ENCODE measurements at regions not wholly inside any gene's neighbourhood (a gene's known extent, or its start where the extent isn't known, plus 50 kb on each side); places are given as distances from the start of the nearest gene placed in this dataset.

- intact Hi-C loops (cut with DNase I) = no loop called here
- H3K4me3 ChIP-seq = no peak overlapping the region
- WGBS = 84% methylated on average over 1 of the region's 1 CpG
- no peak for DNase-seq (ENCODE audit: extremely low spot score)
- no peaks in the 10 kb centered on the region for H3K4me1 ChIP-seq
- no peaks in the 10 kb centered on the region for H3K36me3 ChIP-seq
- H3K27me3 ChIP-seq = no peaks in the 10 kb centered on the region
- TF ChIP-seq POLR2A (IDR thresholded peaks at IDR 0.05; ENCODE audit: low read depth) (no peak), POLR2AphosphoS5 (IDR thresholded peaks at IDR 0.05) (no peak), CTCF (IDR thresholded peaks at IDR 0.05) (no peak), EP300 (IDR thresholded peaks at IDR 0.05) (no peak)
- H3K9me3 ChIP-seq = no peaks in the 10 kb centered on the region
- no peak overlapping the region for H3K27ac ChIP-seq (replicated peaks in 1 of 4)
These were observed 147.9 kb upstream of the CTSO start for GRCh38 chr4:156101571-156101970.

GRCh38 chr4:156100651-156101050, 147.0 kb upstream of the CTSO start:
- intact Hi-C loops (cut with DNase I) = no loop called here
- TF ChIP-seq CTCF (IDR thresholded peaks at IDR 0.05) (no peak), POLR2AphosphoS5 (IDR thresholded peaks at IDR 0.05) (no peak), POLR2A (IDR thresholded peaks at IDR 0.05; ENCODE audit: low read depth) (no peak), EP300 (IDR thresholded peaks at IDR 0.05) (no peak)
- H3K36me3 ChIP-seq = no peaks in the 10 kb centered on the region
- H3K27ac ChIP-seq (replicated peaks in 1 of 4) = no peak overlapping the region
- H3K4me1 ChIP-seq = no peaks in the 10 kb centered on the region
- no peaks in the 10 kb centered on the region for H3K9me3 ChIP-seq
- no peak overlapping the region for H3K4me3 ChIP-seq
- no peaks in the 10 kb centered on the region for H3K27me3 ChIP-seq
- DNase-seq (ENCODE audit: extremely low spot score) = no peak

- intact Hi-C loops (cut with DNase I) = no loop called here
- DNase-seq (ENCODE audit: extremely low spot score) = no peak
These were observed 145.1 kb upstream of the CTSO start for GRCh38 chr4:156098805-156099204.

GRCh38 chr4:156085100-156085499, 131.4 kb upstream of the CTSO start:
- H3K27me3 ChIP-seq = no peaks in the 10 kb centered on the region
- TF ChIP-seq CTCF (IDR thresholded peaks at IDR 0.05) (no peak), EP300 (IDR thresholded peaks at IDR 0.05) (no peak), POLR2AphosphoS5 (IDR thresholded peaks at IDR 0.05) (no peak), POLR2A (IDR thresholded peaks at IDR 0.05; ENCODE audit: low read depth) (no peak)
- no peaks in the 10 kb centered on the region for H3K9me3 ChIP-seq
- H3K4me3 ChIP-seq = no peak overlapping the region
- H3K4me1 ChIP-seq = no peaks in the 10 kb centered on the region
- intact Hi-C loops (cut with DNase I) = no loop called here
- H3K36me3 ChIP-seq = no peaks in the 10 kb centered on the region
- no peak overlapping the region for H3K27ac ChIP-seq (replicated peaks in 1 of 4)
- no peak for DNase-seq (ENCODE audit: extremely low spot score)

More at GRCh38 chr4:156098805-156099204, 145.1 kb upstream of the CTSO start:
- TF ChIP-seq POLR2A (IDR thresholded peaks at IDR 0.05; ENCODE audit: low read depth) = no peak
- TF ChIP-seq EP300 (IDR thresholded peaks at IDR 0.05) = no peak
- no peak for TF ChIP-seq CTCF (IDR thresholded peaks at IDR 0.05)
- no peak for TF ChIP-seq POLR2AphosphoS5 (IDR thresholded peaks at IDR 0.05)
- H3K4me1 ChIP-seq = no peaks in the 10 kb centered on the region
- no peaks in the 10 kb centered on the region for H3K27me3 ChIP-seq
- no peaks in the 10 kb centered on the region for H3K9me3 ChIP-seq
- H3K36me3 ChIP-seq = no peaks in the 10 kb centered on the region
- no peak overlapping the region for H3K27ac ChIP-seq (replicated peaks in 1 of 4)
- H3K4me3 ChIP-seq = no peak overlapping the region
- 71% methylated on average over 4 of the region's 4 CpGs for WGBS

- H3K9me3 ChIP-seq = no peaks in the 10 kb centered on the region
- DNase-seq (ENCODE audit: extremely low spot score) = no peak
- no peaks in the 10 kb centered on the region for H3K4me1 ChIP-seq
- no peak overlapping the region for H3K27ac ChIP-seq (replicated peaks in 1 of 4)
- intact Hi-C loops (cut with DNase I) = no loop called here
- no peaks in the 10 kb centered on the region for H3K36me3 ChIP-seq
- no peak for TF ChIP-seq POLR2AphosphoS5 (IDR thresholded peaks at IDR 0.05)
- TF ChIP-seq EP300 (IDR thresholded peaks at IDR 0.05) = no peak
- TF ChIP-seq CTCF (IDR thresholded peaks at IDR 0.05) = no peak
- TF ChIP-seq POLR2A (IDR thresholded peaks at IDR 0.05; ENCODE audit: low read depth) = no peak
- WGBS = 73% methylated on average over 1 of the region's 1 CpG
- no peak overlapping the region for H3K4me3 ChIP-seq
- no peaks in the 10 kb centered on the region for H3K27me3 ChIP-seq
These were observed 130.7 kb upstream of the CTSO start for GRCh38 chr4:156084373-156084772.

All from esophagus muscularis mucosa (tissue), 4 donors.